Activated CD8-positive, alpha-beta memory T cell treated with anti-CD3 and anti-CD28 coated beads for 48 hours (primary cell): ENCODE measurements at regions not wholly inside any gene's neighbourhood (a gene's known extent, or its start where the extent isn't known, plus 50 kb on each side); places are given as distances from the start of the nearest gene placed in this dataset.
"Not testable (repeated sequence)": the region's sequence is repeated elsewhere in the genome, so short reads cannot be mapped to it uniquely, and the experiment has no call there.

Experiments
- DNase-seq, 3 experiments: peaks; one replicate each; pipeline ENCODE4 v3.0.0-alpha.2; 2020; ENCODE audit warnings: low read depth in 2 of 3, low spot score in 2 of 3

- no peak for DNase-seq
These were observed 1503.5 kb downstream of the UQCRFS1 start for GRCh38 chr19:27709496-27709895.

GRCh38 chr19:27708986-27709385 lies 1504.0 kb downstream of the UQCRFS1 start:
- not testable (repeated sequence) for DNase-seq

GRCh38 chr19:27707026-27707425 lies 1505.9 kb downstream of the UQCRFS1 start:
- DNase-seq = not testable (repeated sequence)

GRCh38 chr19:27705896-27706295 lies 1507.1 kb downstream of the UQCRFS1 start:
- DNase-seq = no peak

GRCh38 chr19:27694361-27695055 lies 1518.4 kb downstream of the UQCRFS1 start:
- no peak for DNase-seq

- DNase-seq = no peak
These were observed 1521.0 kb downstream of the UQCRFS1 start for GRCh38 chr19:27691991-27692390.

GRCh38 chr19:27689734-27690241 lies 1523.2 kb downstream of the UQCRFS1 start:
- DNase-seq = no peak

- DNase-seq = no peak
These were observed 1528.7 kb downstream of the UQCRFS1 start for GRCh38 chr19:27684293-27684692.

- no peak for DNase-seq
These were observed 1531.0 kb downstream of the UQCRFS1 start for GRCh38 chr19:27681972-27682371.

GRCh38 chr19:27679905-27680304 lies 1533.0 kb downstream of the UQCRFS1 start:
- DNase-seq = no peak

- DNase-seq = no peak
These were observed 1533.6 kb downstream of the UQCRFS1 start for GRCh38 chr19:27679399-27679798.

GRCh38 chr19:27676877-27677276 lies 1536.1 kb downstream of the UQCRFS1 start:
- no peak for DNase-seq

- no peak for DNase-seq
These were observed 1536.6 kb downstream of the UQCRFS1 start for GRCh38 chr19:27676334-27676733.

- DNase-seq = no peak
These were observed 1537.2 kb downstream of the UQCRFS1 start for GRCh38 chr19:27675771-27676170.

- no peak for DNase-seq
These were observed 1538.2 kb downstream of the UQCRFS1 start for GRCh38 chr19:27674701-27675100.

- DNase-seq = no peak
These were observed 1539.0 kb downstream of the UQCRFS1 start for GRCh38 chr19:27673986-27674385.

GRCh38 chr19:27672309-27673047 lies 1540.5 kb downstream of the UQCRFS1 start:
- DNase-seq = no peak

GRCh38 chr19:27671876-27672275 lies 1541.1 kb downstream of the UQCRFS1 start:
- no peak for DNase-seq

GRCh38 chr19:27660428-27660827 lies 1552.5 kb downstream of the UQCRFS1 start:
- no peak for DNase-seq

GRCh38 chr19:27657271-27658051 lies 1555.5 kb downstream of the UQCRFS1 start:
- no peak for DNase-seq

- no peak for DNase-seq
These were observed 1558.5 kb downstream of the UQCRFS1 start for GRCh38 chr19:27654266-27654990.
